CD14-positive monocyte (primary cell): ENCODE measurements at regions not wholly inside any gene's neighbourhood (a gene's known extent, or its start where the extent isn't known, plus 50 kb on each side); places are given as distances from the start of the nearest gene placed in this dataset.

ENCODE experiments used
- DNase-seq, 3 donors: peaks; one replicate each; pipeline ENCODE4 v3.0.0-alpha.2; 2011 to 2022
- H2AFZ ChIP-seq: 2 replicates; pipeline ENCODE4 v1.6.0; 2012; ENCODE audit warnings: mild to moderate bottlenecking, low read depth, low read length, inconsistent platforms; ENCODE audit not compliant: insufficient read depth, poor library complexity, severe bottlenecking
- H3K27ac ChIP-seq, 2 donors: 1 replicate in 1 of 2; 2 replicates in 1 of 2; pipeline ENCODE4 v1.5.1; 2012 to 2013; ENCODE audit warnings: low read length in 2 of 2, control low read depth in 1 of 2, inconsistent platforms in 1 of 2, low read depth in 1 of 2, mild to moderate bottlenecking in 1 of 2
- H3K27me3 ChIP-seq, 2 donors: one replicate each; pipeline versions ENCODE4 v1.6.0 to v1.6.1; 2011 to 2013; ENCODE audit warnings: low read length in 2 of 2; ENCODE audit not compliant: control insufficient read depth in 2 of 2, insufficient read depth in 2 of 2
- H3K36me3 ChIP-seq, 2 donors: replicated peaks in 1 of 2; 1 replicate in 1 of 2; 2 replicates in 1 of 2; pipeline versions ENCODE4 v1.5.1 to v1.6.1; 2012 to 2013; ENCODE audit warnings: low read length in 2 of 2, control low read depth in 1 of 2, inconsistent platforms in 1 of 2, mild to moderate bottlenecking in 1 of 2; ENCODE audit not compliant: insufficient read depth in 2 of 2, control insufficient read depth in 1 of 2
- H3K4me1 ChIP-seq, 2 donors: 1 replicate in 1 of 2; 2 replicates in 1 of 2; pipeline versions ENCODE4 v1.5.1 to v1.6.1; 2012 to 2013; ENCODE audit warnings: low read length in 2 of 2, control low read depth in 1 of 2, inconsistent platforms in 1 of 2, mild to moderate bottlenecking in 1 of 2, moderate library complexity in 1 of 2; ENCODE audit not compliant: insufficient read depth in 2 of 2, control insufficient read depth in 1 of 2
- H3K4me2 ChIP-seq: replicated peaks from 2 replicates; pipeline ENCODE3; 2012; ENCODE audit warnings: low read length, moderate library complexity, mild to moderate bottlenecking; ENCODE audit not compliant: poor library complexity, severe bottlenecking; ENCODE audit errors: extremely low read depth
- H3K4me3 ChIP-seq, 3 experiments: fragments of 200-600 bp in 1 of 3; sonication (generic) in 1 of 3; replicated peaks in 1 of 3; 1 replicate in 2 of 3; 2 replicates in 1 of 3; pipeline ENCODE4 v1.5.1; 2011 to 2013; ENCODE audit warnings: low read length in 3 of 3, mild to moderate bottlenecking in 3 of 3, control low read depth in 2 of 3, low read depth in 2 of 3, inconsistent platforms in 1 of 3, moderate library complexity in 1 of 3
- H3K79me2 ChIP-seq: 2 replicates; pipeline ENCODE4 v1.6.0; 2012; ENCODE audit warnings: mild to moderate bottlenecking, control low read depth, inconsistent platforms, low read length, moderate library complexity; ENCODE audit not compliant: insufficient read depth
- H3K9ac ChIP-seq: 2 replicates; pipeline ENCODE4 v1.6.0; 2017; ENCODE audit warnings: low read length, mild to moderate bottlenecking; ENCODE audit not compliant: insufficient read depth, poor library complexity, severe bottlenecking
- H3K9me3 ChIP-seq, 2 donors: replicated peaks in 1 of 2; 1 replicate in 1 of 2; 2 replicates in 1 of 2; pipeline versions ENCODE4 v1.5.1 to v1.6.1; 2012 to 2013; ENCODE audit warnings: low read length in 2 of 2, control low read depth in 1 of 2; ENCODE audit not compliant: control insufficient read depth in 1 of 2, insufficient read depth in 1 of 2
- H4K20me1 ChIP-seq: 2 replicates; pipeline ENCODE4 v1.6.0; 2012; ENCODE audit warnings: mild to moderate bottlenecking, low read length, control low read depth, moderate library complexity; ENCODE audit not compliant: insufficient read depth
- H3K27ac Mint-ChIP-seq, 7 donors: one replicate each; pipeline ENCODE4 v1.8.0; 2020; ENCODE audit warnings: mild to moderate bottlenecking in 7 of 7, mixed read lengths in 7 of 7, moderate library complexity in 6 of 7, inconsistent platforms in 2 of 7
- H3K27me3 Mint-ChIP-seq, 3 donors: one replicate each; pipeline ENCODE4 v1.8.0; 2021 to 2022; ENCODE audit warnings: low read depth in 3 of 3, mild to moderate bottlenecking in 3 of 3, mixed read lengths in 3 of 3, moderate library complexity in 3 of 3, inconsistent platforms in 1 of 3
- H3K36me3 Mint-ChIP-seq, 2 donors: one replicate each; pipeline ENCODE4 v1.8.0; 2020; ENCODE audit warnings: mixed read lengths in 2 of 2, inconsistent platforms in 1 of 2, mild to moderate bottlenecking in 1 of 2
- H3K4me1 Mint-ChIP-seq: one replicate; pipeline ENCODE4 v1.8.0; 2020; ENCODE audit warnings: mild to moderate bottlenecking, mixed read lengths
- H3K4me3 Mint-ChIP-seq, 2 donors: one replicate each; pipeline ENCODE4 v1.8.0; 2020; ENCODE audit warnings: mild to moderate bottlenecking in 2 of 2, mixed read lengths in 2 of 2, moderate library complexity in 1 of 2
- H3K9me3 Mint-ChIP-seq, 7 donors: one replicate each; pipeline ENCODE4 v1.8.0; 2020 to 2022; ENCODE audit warnings: mixed read lengths in 7 of 7, mild to moderate bottlenecking in 6 of 7, moderate library complexity in 6 of 7, inconsistent platforms in 2 of 7
- WGBS: methylation state at CpG from one replicate; pipeline ENCODE4 v1.1.5; 2013; ENCODE audit warnings: missing lambda C conversion rate; ENCODE audit not compliant: insufficient coverage; 5-methylcytosine and 5-hydroxymethylcytosine counted together
- intact Hi-C, 2 donors: fragments of 100-400 bp; cut with micrococcal nuclease; formaldehyde crosslinking; loops; one replicate each; pipeline versions ENCODE4 v1.15.0 to v1.15.1; 2023
- TF ChIP-seq, protein P1 (sequence below): fragments of 200-600 bp; IDR thresholded peaks from one replicate; pipeline ENCODE4 v1.8.0; 2022; ENCODE audit warnings: antibody characterized with exemption, mild to moderate bottlenecking

DNA sequence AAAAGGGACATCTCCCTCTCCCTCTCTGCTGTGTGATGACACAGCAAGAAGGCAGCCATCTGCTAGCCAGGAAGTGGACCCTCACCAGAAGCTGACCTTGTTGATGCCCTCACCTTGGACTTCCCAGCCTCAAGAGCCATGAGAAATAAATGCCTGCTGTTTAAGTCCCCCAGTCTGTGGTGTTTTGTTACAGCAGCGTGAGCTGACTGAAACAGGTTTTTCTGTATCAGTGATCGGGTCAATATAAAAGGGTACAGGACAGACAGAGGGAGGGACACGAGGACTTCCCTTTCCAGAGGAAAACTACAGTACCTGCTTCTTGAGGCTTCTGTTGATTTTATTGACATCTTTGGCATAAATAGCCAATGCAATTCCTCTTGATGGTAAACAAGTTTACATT, 510.3 kb upstream of the CHAC2 start:
- H3K27ac ChIP-seq: no peak overlapping the region
- H3K4me3 ChIP-seq: no peak overlapping the region
- H3K4me1 ChIP-seq: no peaks in the 10 kb centered on the region
- intact Hi-C loops: no loop called here
- H3K4me2 ChIP-seq: no peak overlapping the region
- Mint-ChIP-seq H3K4me1 (no peaks in the 10 kb centered on the region), H3K36me3 (no peaks in the 10 kb centered on the region), H3K27ac (no peak overlapping the region), H3K9me3 (peaks cover 0 to 13% (median 11%) of the 10 kb centered on the region in 7 donors), H3K4me3 (no peak overlapping the region), H3K27me3 (no peaks in the 10 kb centered on the region)
- DNase-seq: no peak
- no peaks in the 10 kb centered on the region for H3K27me3 ChIP-seq
- H2AFZ ChIP-seq: no peak overlapping the region
- no CpG with 5 or more reads among the region's 3 CpGs for WGBS
- TF ChIP-seq, protein P1, sequence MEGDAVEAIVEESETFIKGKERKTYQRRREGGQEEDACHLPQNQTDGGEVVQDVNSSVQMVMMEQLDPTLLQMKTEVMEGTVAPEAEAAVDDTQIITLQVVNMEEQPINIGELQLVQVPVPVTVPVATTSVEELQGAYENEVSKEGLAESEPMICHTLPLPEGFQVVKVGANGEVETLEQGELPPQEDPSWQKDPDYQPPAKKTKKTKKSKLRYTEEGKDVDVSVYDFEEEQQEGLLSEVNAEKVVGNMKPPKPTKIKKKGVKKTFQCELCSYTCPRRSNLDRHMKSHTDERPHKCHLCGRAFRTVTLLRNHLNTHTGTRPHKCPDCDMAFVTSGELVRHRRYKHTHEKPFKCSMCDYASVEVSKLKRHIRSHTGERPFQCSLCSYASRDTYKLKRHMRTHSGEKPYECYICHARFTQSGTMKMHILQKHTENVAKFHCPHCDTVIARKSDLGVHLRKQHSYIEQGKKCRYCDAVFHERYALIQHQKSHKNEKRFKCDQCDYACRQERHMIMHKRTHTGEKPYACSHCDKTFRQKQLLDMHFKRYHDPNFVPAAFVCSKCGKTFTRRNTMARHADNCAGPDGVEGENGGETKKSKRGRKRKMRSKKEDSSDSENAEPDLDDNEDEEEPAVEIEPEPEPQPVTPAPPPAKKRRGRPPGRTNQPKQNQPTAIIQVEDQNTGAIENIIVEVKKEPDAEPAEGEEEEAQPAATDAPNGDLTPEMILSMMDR: no peak
- no peaks in the 10 kb centered on the region for H3K36me3 ChIP-seq
- H4K20me1 ChIP-seq: no peaks in the 10 kb centered on the region
- H3K79me2 ChIP-seq: no peaks in the 10 kb centered on the region
- peaks cover 0 to 19% of the 10 kb centered on the region in 2 donors for H3K9me3 ChIP-seq
- no peak overlapping the region for H3K9ac ChIP-seq

DNA sequence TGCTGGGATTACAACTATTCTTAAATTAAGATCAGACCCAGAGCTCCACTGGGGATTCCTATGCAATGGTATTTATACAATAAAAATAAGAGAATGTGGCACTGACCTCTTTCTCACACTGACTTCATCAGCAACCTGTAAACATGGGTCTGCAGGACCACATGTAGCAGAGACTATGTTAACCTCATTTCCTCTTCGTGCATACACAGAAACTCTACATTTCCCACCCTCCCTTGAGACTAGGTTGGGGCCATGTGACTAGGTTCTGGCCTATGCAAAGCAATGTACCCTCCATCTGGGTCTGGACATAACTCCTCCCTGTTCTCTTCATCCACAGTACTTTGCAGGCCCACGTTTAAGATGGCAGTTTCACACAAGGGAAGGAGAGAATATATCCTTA, 514.4 kb upstream of the CHAC2 start:
- WGBS: 90% methylated on average over 1 of the region's 2 CpGs
- no peak overlapping the region for H3K27ac ChIP-seq
- H4K20me1 ChIP-seq: no peaks in the 10 kb centered on the region

More for the DNA sequence above, 514.4 kb upstream of the CHAC2 start:
- no peak overlapping the region for H3K27ac Mint-ChIP-seq
- Histone ChIP-seq H3K4me2 (no peak overlapping the region), H3K4me1 (no peaks in the 10 kb centered on the region), H2AFZ (no peak overlapping the region), H3K79me2 (no peaks in the 10 kb centered on the region), H3K4me3 (no peak overlapping the region), H3K36me3 (no peaks in the 10 kb centered on the region), H3K9ac (no peak overlapping the region), H3K27me3 (no peaks in the 10 kb centered on the region), H3K9me3 (peaks cover 0 to 7% of the 10 kb centered on the region in 2 donors)
- peaks cover 0 to 10% (median 6%) of the 10 kb centered on the region in 7 donors for H3K9me3 Mint-ChIP-seq
- TF ChIP-seq, protein P1: no peak
- no peaks in the 10 kb centered on the region for H3K4me1 Mint-ChIP-seq
- intact Hi-C loops: no loop called here
- no peaks in the 10 kb centered on the region for H3K36me3 Mint-ChIP-seq
- H3K27me3 Mint-ChIP-seq: peaks cover 0 to 2% (median 0%) of the 10 kb centered on the region in 3 donors
- no peak for DNase-seq
- no peak overlapping the region for H3K4me3 Mint-ChIP-seq
